ENCODE measurements at regions not wholly inside any gene's neighbourhood (a gene's known extent, or its start where the extent isn't known, plus 50 kb on each side); places are given as distances from the start of the nearest gene placed in this dataset.

DNA sequence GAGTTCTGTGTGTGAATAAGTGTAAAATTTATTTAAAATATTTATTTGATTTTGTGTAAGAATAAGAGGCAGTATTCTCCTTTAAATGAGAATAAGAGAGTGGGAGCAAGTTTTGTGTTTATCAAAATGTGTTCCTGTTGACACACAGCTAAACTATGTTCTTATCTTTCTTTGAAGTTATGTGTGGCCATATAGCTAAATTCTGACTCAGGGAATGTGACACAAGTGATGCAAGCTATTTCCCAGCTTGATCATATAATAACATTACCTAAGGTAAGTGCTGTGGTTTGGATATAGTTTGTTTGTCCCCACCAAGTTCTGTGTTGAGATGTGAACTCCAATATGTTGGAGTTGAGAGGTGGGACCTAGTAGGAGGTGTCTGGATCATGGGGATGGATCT, 740.0 kb upstream of the IGFBP7 start:
- no peak for DNase-seq (ENCODE audit: low spot score in 2 of 2)
- TF ChIP-seq CTCF (IDR thresholded peaks at IDR 0.05) (no peak), POLR2AphosphoS5 (IDR thresholded peaks at IDR 0.05) (no peak)
- Histone ChIP-seq H3K36me3 (peaks cover 3% of the 10 kb centered on the region), H3K9me3 (peaks cover 0 to 7% of the 10 kb centered on the region in 2 donors), H3K27me3 (no peaks in the 10 kb centered on the region), H3K4me1 (no peaks in the 10 kb centered on the region), H3K27ac (no peak overlapping the region), H3K4me3 (no peak overlapping the region)
- intact Hi-C loops (cut with DNase I; ENCODE audit: low total_unique reads) = no loop called here

DNA sequence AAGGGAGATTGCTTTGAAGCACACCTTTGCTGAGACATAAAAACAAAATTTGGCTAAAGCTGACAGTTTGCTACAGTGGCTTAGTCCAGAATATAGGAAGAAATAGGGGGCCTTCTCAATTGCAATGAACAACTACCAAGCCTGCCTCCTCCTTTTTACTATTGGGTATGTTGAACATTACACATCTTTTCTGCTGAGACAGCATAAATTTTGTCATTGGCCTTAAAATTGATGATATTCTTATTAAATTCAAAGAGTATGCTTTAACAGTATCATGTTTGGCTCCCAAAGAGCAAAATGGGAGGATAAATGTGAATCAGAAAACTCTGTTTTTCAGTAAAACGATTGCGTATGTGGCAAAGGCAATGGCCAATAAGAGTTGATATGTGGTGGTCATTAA, 721.9 kb upstream of the IGFBP7 start:
- intact Hi-C loops (cut with DNase I; ENCODE audit: low total_unique reads) = no loop called here
- no peak for DNase-seq (ENCODE audit: low spot score in 2 of 2)
- Histone ChIP-seq H3K36me3 (no peaks in the 10 kb centered on the region), H3K4me3 (no peak overlapping the region), H3K9me3 (no peaks in the 10 kb centered on the region), H3K27ac (no peak overlapping the region), H3K4me1 (no peaks in the 10 kb centered on the region), H3K27me3 (no peaks in the 10 kb centered on the region)
- TF ChIP-seq POLR2A (IDR thresholded peaks at IDR 0.05) = no peak
- no peak for TF ChIP-seq CTCF (IDR thresholded peaks at IDR 0.05)
- TF ChIP-seq POLR2AphosphoS5 (IDR thresholded peaks at IDR 0.05) = no peak

GRCh38 chr4:57789666-57790065, 679.5 kb upstream of the IGFBP7 start:
- no peaks in the 10 kb centered on the region for H3K27me3 ChIP-seq
- intact Hi-C loops (cut with DNase I; ENCODE audit: low total_unique reads) = no loop called here
- no peaks in the 10 kb centered on the region for H3K9me3 ChIP-seq
- no peaks in the 10 kb centered on the region for H3K36me3 ChIP-seq
- no peak for DNase-seq (ENCODE audit: low spot score in 2 of 2)
- TF ChIP-seq CTCF (IDR thresholded peaks at IDR 0.05) (no peak), POLR2A (IDR thresholded peaks at IDR 0.05) (no peak), POLR2AphosphoS5 (IDR thresholded peaks at IDR 0.05) (no peak)
- H3K4me1 ChIP-seq = no peaks in the 10 kb centered on the region
- no peak overlapping the region for H3K4me3 ChIP-seq
- H3K27ac ChIP-seq = no peak overlapping the region

DNA sequence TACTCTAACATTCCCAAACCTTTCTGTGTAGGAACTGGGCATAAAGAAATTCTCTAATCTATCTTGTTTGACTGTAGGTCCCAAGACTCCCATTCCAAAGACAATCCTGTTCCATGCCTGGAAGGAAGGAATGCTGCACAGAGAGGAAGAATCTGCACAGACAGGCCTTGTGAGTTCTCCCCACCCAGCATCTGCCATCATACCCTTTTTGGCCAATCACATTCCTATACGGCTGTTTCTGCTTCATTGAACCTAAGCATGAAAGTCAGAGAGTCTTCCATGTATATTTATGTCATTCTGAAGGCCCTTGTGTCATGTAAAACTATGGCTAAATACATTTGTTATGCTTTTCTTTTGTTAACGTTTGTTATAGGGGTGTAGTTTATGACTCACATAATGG, 667.7 kb upstream of the IGFBP7 start:
- H3K4me1 ChIP-seq = no peaks in the 10 kb centered on the region
- intact Hi-C loops (cut with DNase I; ENCODE audit: low total_unique reads) = no loop called here
- no peak overlapping the region for H3K4me3 ChIP-seq
- no peaks in the 10 kb centered on the region for H3K9me3 ChIP-seq
- H3K36me3 ChIP-seq = no peaks in the 10 kb centered on the region
- no peak for TF ChIP-seq POLR2A (IDR thresholded peaks at IDR 0.05)
- no peak for TF ChIP-seq POLR2AphosphoS5 (IDR thresholded peaks at IDR 0.05)
- no peak for TF ChIP-seq CTCF (IDR thresholded peaks at IDR 0.05)
- no peaks in the 10 kb centered on the region for H3K27me3 ChIP-seq
- no peak overlapping the region for H3K27ac ChIP-seq
- DNase-seq (ENCODE audit: low spot score in 2 of 2) = no peak

DNA sequence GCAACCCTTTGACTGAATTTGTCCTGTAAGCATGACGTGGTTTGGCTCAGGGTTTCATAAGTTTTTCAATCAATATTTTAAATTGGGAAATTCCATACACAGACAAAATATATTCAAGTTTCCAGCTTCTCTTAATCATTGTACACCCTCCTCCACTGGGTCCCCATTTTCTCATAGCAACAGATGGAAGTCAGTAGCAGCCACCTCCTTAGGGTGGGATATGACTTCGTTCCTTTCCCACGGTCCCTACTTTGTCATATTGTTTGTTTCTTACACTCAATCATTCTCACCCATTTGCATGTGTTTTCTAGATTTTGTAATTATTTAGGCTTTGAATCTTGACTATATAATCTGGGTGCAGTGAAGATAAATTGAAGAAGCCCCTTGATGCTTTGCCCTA, 664.5 kb upstream of the IGFBP7 start:
- H3K27ac ChIP-seq = no peak overlapping the region
- H3K9me3 ChIP-seq = no peaks in the 10 kb centered on the region
- intact Hi-C loops (cut with DNase I; ENCODE audit: low total_unique reads) = no loop called here
- H3K4me3 ChIP-seq = no peak overlapping the region
- TF ChIP-seq CTCF (IDR thresholded peaks at IDR 0.05) (no peak), POLR2A (IDR thresholded peaks at IDR 0.05) (no peak), POLR2AphosphoS5 (IDR thresholded peaks at IDR 0.05) (no peak)
- no peaks in the 10 kb centered on the region for H3K4me1 ChIP-seq
- no peaks in the 10 kb centered on the region for H3K27me3 ChIP-seq
- no peaks in the 10 kb centered on the region for H3K36me3 ChIP-seq
- no peak for DNase-seq (ENCODE audit: low spot score in 2 of 2)
